GM12878 (cell line): ENCODE measurements at regions not wholly inside any gene's neighbourhood (a gene's known extent, or its start where the extent isn't known, plus 50 kb on each side); places are given as distances from the start of the nearest gene placed in this dataset.

Experiments
- ATAC-seq: fragments of 200-7000 bp; cut with Tn5 transposase; 3 replicates; pipeline ENCODE4 v1.9.1; 2020; ENCODE audit warnings: mild to moderate bottlenecking, moderate library complexity
- BruUV-seq: library from RNA; stranded (reverse); fragments of 400-500 nt; replicated peaks from 2 replicates; lab custom pipeline; 2021; lab: Mats Ljungman, UMichigan
- CTCF ChIA-PET: fragments of 300-600 bp; sonication (Branson Sonifier 250); formaldehyde crosslinking; extraction: SDS; loops from one replicate; lab custom pipeline; 2021; ENCODE audit warnings: inconsistent platforms; lab: Yijun Ruan, JAX
- POLR2A ChIA-PET: fragments of 350-600 bp; formaldehyde crosslinking; extraction: SDS; loops from one replicate; lab custom pipeline; 2021; ENCODE audit warnings: inconsistent platforms; lab: Charles Lee
- RAD21 ChIA-PET: fragments of 300-600 bp; sonication (Branson Sonifier 250); formaldehyde crosslinking; loops from one replicate; lab custom pipeline; 2023; ENCODE audit warnings: antibody characterized with exemption; ENCODE audit not compliant: unreplicated experiment; lab: Charles Lee
- SMC1A ChIA-PET: fragments of 300-600 bp; sonication (Branson Sonifier 250); formaldehyde crosslinking; loops from one replicate; lab custom pipeline; 2023; ENCODE audit not compliant: unreplicated experiment, uncharacterized antibody; lab: Charles Lee
- DNase-seq: peaks from one replicate; pipeline ENCODE4 v3.0.0-alpha.2; 2011; ENCODE audit warnings: low read depth, low spot score
- FAIRE-seq: peaks from 3 replicates; lab custom pipeline; 2011; peaks lifted over from hg19 to GRCh38; lab: Jason Lieb, UNC
- H2AFZ ChIP-seq: 2 replicates; pipeline ENCODE4 v1.6.0; 2011; ENCODE audit warnings: low read depth, low read length, control low read depth; ENCODE audit not compliant: control insufficient read depth
- H3K27ac ChIP-seq: 2 replicates; pipeline ENCODE4 v1.5.1; 2011; ENCODE audit warnings: control low read depth; ENCODE audit not compliant: control insufficient read depth, insufficient read depth
- H3K27me3 ChIP-seq, 2 experiments: replicated peaks in 1 of 2; 2 replicates each; pipeline versions ENCODE4 v1.6.0 to v1.6.1; 2011; ENCODE audit warnings: low read length in 1 of 2; ENCODE audit not compliant: control insufficient read depth in 2 of 2, insufficient read depth in 2 of 2
- H3K36me3 ChIP-seq, 2 experiments: 2 replicates each; pipeline ENCODE4 v1.5.1; 2011; ENCODE audit warnings: low read length in 1 of 2; ENCODE audit not compliant: control insufficient read depth in 2 of 2, insufficient read depth in 2 of 2
- H3K4me1 ChIP-seq: 2 replicates; pipeline ENCODE4 v1.6.1; 2011; ENCODE audit warnings: mild to moderate bottlenecking, low read length, moderate library complexity, mixed read lengths; ENCODE audit not compliant: control insufficient read depth, insufficient read depth
- H3K4me2 ChIP-seq: 2 replicates; pipeline ENCODE4 v1.6.0; 2011; ENCODE audit warnings: control low read depth; ENCODE audit not compliant: control insufficient read depth, insufficient read depth
- H3K4me3 ChIP-seq: fragments of 200-600 bp; sonication (generic); 2 replicates; pipeline ENCODE4 v1.5.1; 2016
- H3K79me2 ChIP-seq: 2 replicates; pipeline ENCODE4 v1.6.0; 2011; ENCODE audit warnings: low read length; ENCODE audit not compliant: control insufficient read depth, insufficient read depth
- H3K9ac ChIP-seq: 2 replicates; pipeline ENCODE4 v1.8.0; 2011; ENCODE audit warnings: low read length, control low read depth, mixed read lengths; ENCODE audit not compliant: control insufficient read depth, insufficient read depth
- H3K9me3 ChIP-seq: replicated peaks from 3 replicates; pipeline ENCODE4 v1.5.1; 2011; ENCODE audit warnings: mild to moderate bottlenecking, low read length; ENCODE audit not compliant: control insufficient read depth, insufficient read depth
- H4K20me1 ChIP-seq: 2 replicates; pipeline ENCODE4 v1.6.0; 2011; ENCODE audit not compliant: control insufficient read depth, insufficient read depth
- ATF2 ChIP-seq: IDR thresholded peaks from 2 replicates; pipeline ENCODE4 v1.6.1; 2012; ENCODE audit warnings: low read length, inconsistent platforms
- CBFB ChIP-seq: IDR thresholded peaks from 2 replicates; pipeline ENCODE4 v1.6.1; 2016; ENCODE audit warnings: antibody characterized with exemption, low read depth
- CREM ChIP-seq: IDR thresholded peaks from 2 replicates; pipeline ENCODE4 v1.6.1; 2014; ENCODE audit warnings: antibody characterized with exemption, low read depth
- POLR2A ChIP-seq: IDR thresholded peaks from 2 replicates; pipeline ENCODE4 v1.6.1; 2011; ENCODE audit warnings: low read depth, mild to moderate bottlenecking, low read length
- POLR2AphosphoS2 ChIP-seq: IDR thresholded peaks from 2 replicates; pipeline ENCODE4 v1.6.1; 2011; ENCODE audit warnings: low read depth, mild to moderate bottlenecking, low read length, improper control_type of control experiment, moderate library complexity
- POU2F2 ChIP-seq: IDR thresholded peaks from 3 replicates; pipeline ENCODE4 v1.6.1; 2011; ENCODE audit warnings: low read depth, mild to moderate bottlenecking, low read length, borderline replicate concordance
- TAF1 ChIP-seq: IDR thresholded peaks from 2 replicates; pipeline ENCODE4 v1.6.1; 2011; ENCODE audit warnings: mild to moderate bottlenecking, low read depth, low read length, borderline replicate concordance
- WRNIP1 ChIP-seq: IDR thresholded peaks from 2 replicates; pipeline ENCODE4 v1.6.1; 2011; ENCODE audit warnings: low read depth, low read length, improper control_type of control experiment, borderline replicate concordance
- ZNF274 ChIP-seq: IDR thresholded peaks from one replicate; pipeline ENCODE4 v1.8.0; 2011; ENCODE audit not compliant: insufficient read length, insufficient read depth
- WGBS: methylation state at CpG from one replicate; pipeline ENCODE4 v1.1.6; 2016; ENCODE audit warnings: low lambda C conversion rate; ENCODE audit not compliant: insufficient replicate concordance, insufficient coverage; ENCODE audit errors: missing lambda C conversion rate; 5-methylcytosine and 5-hydroxymethylcytosine counted together
- in situ Hi-C: fragments of 300-500 bp; cut with MboI; formaldehyde crosslinking; loops from 9 replicates; pipeline ENCODE4 v1.14.3; 2018; ENCODE audit warnings: mixed read lengths
- intact Hi-C: fragments of 100-400 bp; cut with micrococcal nuclease; formaldehyde crosslinking; loops from one replicate; pipeline ENCODE4 v1.14.2; 2022; ENCODE audit not compliant: unreplicated experiment
- TF ChIP-seq, protein P1 (sequence below): IDR thresholded peaks from 2 replicates; pipeline ENCODE4 v1.6.1; 2012; ENCODE audit warnings: improper control_type of control experiment, low read depth, low read length; ENCODE audit not compliant: insufficient replicate concordance
- TF ChIP-seq, protein P2 (sequence below): fragments of 150-350 bp; IDR thresholded peaks from 2 replicates; pipeline ENCODE4 v1.6.1; 2016; ENCODE audit warnings: low read depth, low read length

- in situ Hi-C loops = no loop called here
- no peak for ATAC-seq
- Histone ChIP-seq H3K4me1 (no peaks in the 10 kb centered on the region), H3K79me2 (no peaks in the 10 kb centered on the region), H4K20me1 (no peaks in the 10 kb centered on the region), H3K4me2 (no peak overlapping the region), H2AFZ (no peak overlapping the region), H3K9ac (no peak overlapping the region), H3K27me3 (no peaks in the 10 kb centered on the region), H3K27ac (no peak overlapping the region), H3K4me3 (no peak overlapping the region), H3K36me3 (no peaks in the 10 kb centered on the region), H3K9me3 (no peaks in the 10 kb centered on the region)
- intact Hi-C loops = no loop called here
- CTCF ChIA-PET = no interaction called here
- RAD21 ChIA-PET = no interaction called here
- SMC1A ChIA-PET = no interaction called here
- POLR2A ChIA-PET = no interaction called here
- no TSS peak for BruUV-seq
- no peak for FAIRE-seq
- 4% methylated on average over 1 of the region's 1 CpG for WGBS
- no peak for DNase-seq
- TF ChIP-seq, protein P1, sequence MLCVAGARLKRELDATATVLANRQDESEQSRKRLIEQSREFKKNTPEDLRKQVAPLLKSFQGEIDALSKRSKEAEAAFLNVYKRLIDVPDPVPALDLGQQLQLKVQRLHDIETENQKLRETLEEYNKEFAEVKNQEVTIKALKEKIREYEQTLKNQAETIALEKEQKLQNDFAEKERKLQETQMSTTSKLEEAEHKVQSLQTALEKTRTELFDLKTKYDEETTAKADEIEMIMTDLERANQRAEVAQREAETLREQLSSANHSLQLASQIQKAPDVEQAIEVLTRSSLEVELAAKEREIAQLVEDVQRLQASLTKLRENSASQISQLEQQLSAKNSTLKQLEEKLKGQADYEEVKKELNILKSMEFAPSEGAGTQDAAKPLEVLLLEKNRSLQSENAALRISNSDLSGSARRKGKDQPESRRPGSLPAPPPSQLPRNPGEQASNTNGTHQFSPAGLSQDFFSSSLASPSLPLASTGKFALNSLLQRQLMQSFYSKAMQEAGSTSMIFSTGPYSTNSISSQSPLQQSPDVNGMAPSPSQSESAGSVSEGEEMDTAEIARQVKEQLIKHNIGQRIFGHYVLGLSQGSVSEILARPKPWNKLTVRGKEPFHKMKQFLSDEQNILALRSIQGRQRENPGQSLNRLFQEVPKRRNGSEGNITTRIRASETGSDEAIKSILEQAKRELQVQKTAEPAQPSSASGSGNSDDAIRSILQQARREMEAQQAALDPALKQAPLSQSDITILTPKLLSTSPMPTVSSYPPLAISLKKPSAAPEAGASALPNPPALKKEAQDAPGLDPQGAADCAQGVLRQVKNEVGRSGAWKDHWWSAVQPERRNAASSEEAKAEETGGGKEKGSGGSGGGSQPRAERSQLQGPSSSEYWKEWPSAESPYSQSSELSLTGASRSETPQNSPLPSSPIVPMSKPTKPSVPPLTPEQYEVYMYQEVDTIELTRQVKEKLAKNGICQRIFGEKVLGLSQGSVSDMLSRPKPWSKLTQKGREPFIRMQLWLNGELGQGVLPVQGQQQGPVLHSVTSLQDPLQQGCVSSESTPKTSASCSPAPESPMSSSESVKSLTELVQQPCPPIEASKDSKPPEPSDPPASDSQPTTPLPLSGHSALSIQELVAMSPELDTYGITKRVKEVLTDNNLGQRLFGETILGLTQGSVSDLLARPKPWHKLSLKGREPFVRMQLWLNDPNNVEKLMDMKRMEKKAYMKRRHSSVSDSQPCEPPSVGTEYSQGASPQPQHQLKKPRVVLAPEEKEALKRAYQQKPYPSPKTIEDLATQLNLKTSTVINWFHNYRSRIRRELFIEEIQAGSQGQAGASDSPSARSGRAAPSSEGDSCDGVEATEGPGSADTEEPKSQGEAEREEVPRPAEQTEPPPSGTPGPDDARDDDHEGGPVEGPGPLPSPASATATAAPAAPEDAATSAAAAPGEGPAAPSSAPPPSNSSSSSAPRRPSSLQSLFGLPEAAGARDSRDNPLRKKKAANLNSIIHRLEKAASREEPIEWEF = no peak
- TF ChIP-seq WRNIP1 = no peak
- TF ChIP-seq POLR2A = no peak
- no peak for TF ChIP-seq ZNF274
- no peak for TF ChIP-seq POLR2AphosphoS2
- TF ChIP-seq TAF1 = no peak
- TF ChIP-seq, protein P2, sequence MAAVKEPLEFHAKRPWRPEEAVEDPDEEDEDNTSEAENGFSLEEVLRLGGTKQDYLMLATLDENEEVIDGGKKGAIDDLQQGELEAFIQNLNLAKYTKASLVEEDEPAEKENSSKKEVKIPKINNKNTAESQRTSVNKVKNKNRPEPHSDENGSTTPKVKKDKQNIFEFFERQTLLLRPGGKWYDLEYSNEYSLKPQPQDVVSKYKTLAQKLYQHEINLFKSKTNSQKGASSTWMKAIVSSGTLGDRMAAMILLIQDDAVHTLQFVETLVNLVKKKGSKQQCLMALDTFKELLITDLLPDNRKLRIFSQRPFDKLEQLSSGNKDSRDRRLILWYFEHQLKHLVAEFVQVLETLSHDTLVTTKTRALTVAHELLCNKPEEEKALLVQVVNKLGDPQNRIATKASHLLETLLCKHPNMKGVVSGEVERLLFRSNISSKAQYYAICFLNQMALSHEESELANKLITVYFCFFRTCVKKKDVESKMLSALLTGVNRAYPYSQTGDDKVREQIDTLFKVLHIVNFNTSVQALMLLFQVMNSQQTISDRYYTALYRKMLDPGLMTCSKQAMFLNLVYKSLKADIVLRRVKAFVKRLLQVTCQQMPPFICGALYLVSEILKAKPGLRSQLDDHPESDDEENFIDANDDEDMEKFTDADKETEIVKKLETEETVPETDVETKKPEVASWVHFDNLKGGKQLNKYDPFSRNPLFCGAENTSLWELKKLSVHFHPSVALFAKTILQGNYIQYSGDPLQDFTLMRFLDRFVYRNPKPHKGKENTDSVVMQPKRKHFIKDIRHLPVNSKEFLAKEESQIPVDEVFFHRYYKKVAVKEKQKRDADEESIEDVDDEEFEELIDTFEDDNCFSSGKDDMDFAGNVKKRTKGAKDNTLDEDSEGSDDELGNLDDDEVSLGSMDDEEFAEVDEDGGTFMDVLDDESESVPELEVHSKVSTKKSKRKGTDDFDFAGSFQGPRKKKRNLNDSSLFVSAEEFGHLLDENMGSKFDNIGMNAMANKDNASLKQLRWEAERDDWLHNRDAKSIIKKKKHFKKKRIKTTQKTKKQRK = no peak
- TF ChIP-seq POU2F2 = no peak
- TF ChIP-seq CREM = no peak
- no peak for TF ChIP-seq CBFB
- TF ChIP-seq ATF2 = no peak
Measured at GRCh38 chr3:74808506-74809275, 194.2 kb upstream of the CNTN3 start.
